GM21447 (cell line): ENCODE measurements at regions not wholly inside any gene's neighbourhood (a gene's known extent, or its start where the extent isn't known, plus 50 kb on each side); places are given as distances from the start of the nearest gene placed in this dataset.
"Not testable (repeated sequence)": the region's sequence is repeated elsewhere in the genome, so short reads cannot be mapped to it uniquely, and the experiment has no call there.

Experiments
- ATAC-seq: cut with Tn5 transposase; IDR thresholded peaks from one replicate; pipeline ENCODE4 v1.9.1; 2021; ENCODE audit not compliant: unreplicated experiment

- not testable (repeated sequence) for ATAC-seq
These were observed 141.1 kb upstream of the ZNF469 start for GRCh38 chr16:88241404-88242311.

DNA sequence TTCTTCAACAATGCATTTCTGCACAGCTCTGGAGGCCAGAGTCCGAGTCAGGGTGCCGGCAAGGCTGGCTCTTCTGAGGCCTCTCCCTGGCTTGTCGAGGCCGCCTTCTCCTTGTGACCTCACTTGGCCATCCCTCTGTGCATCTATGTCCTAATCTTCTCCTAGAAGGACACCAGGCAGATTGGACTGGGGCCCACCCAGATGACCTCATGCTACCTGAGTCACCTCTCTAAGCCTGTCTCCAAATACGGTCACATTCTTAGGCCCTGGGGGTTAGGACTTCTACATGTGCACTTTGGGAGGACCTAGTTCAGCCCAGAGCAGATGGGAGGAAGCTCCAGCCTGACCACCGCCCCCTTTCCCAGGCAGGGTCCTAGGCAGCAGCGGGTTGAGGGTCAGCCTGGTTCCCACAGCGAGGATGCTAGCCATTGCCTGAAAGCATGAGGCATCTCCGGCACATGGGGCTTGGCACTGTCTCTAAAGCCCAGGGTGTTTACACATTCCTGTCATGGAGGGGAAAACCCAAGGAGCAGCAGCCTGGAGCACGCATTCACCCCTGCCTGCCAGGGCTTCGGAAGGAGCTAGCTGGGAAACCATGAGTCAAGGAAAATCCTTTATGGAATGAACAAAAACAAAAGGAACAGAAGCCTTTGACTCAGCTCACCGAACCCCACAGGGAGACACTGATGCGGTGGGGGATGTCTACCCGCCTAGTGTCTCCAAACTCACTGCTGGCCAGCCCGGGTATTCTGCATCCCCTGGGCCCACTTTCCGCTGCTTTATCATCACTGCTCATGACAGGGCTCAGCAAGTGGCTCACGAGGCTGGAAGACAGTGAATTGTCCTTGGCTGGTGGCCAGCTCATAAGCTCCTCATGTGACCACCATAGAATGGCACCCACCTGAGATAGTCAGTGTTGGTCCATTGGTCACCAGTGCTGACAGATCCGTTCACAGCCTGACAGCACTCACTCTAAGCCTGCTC lies 140.2 kb upstream of the ZNF469 start:
- ATAC-seq: not testable (repeated sequence)

DNA sequence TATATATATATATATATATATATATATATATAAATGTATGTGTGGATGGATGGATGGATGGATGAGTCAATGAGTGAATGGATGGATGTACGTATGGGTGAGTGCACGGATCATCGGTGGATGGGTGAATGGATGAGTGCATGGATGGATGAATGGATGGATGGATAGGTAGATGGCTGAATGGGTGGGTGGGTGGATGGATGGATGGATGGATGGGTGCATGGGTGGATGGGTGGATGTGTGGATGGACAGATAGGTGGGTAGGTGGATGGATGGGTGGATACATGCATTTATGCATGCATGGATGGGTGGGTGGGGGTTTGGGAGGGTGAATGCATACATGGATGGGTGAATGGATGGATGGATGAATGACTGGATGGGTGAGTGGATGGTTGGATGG lies 138.8 kb upstream of the ZNF469 start:
- not testable (repeated sequence) for ATAC-seq

DNA sequence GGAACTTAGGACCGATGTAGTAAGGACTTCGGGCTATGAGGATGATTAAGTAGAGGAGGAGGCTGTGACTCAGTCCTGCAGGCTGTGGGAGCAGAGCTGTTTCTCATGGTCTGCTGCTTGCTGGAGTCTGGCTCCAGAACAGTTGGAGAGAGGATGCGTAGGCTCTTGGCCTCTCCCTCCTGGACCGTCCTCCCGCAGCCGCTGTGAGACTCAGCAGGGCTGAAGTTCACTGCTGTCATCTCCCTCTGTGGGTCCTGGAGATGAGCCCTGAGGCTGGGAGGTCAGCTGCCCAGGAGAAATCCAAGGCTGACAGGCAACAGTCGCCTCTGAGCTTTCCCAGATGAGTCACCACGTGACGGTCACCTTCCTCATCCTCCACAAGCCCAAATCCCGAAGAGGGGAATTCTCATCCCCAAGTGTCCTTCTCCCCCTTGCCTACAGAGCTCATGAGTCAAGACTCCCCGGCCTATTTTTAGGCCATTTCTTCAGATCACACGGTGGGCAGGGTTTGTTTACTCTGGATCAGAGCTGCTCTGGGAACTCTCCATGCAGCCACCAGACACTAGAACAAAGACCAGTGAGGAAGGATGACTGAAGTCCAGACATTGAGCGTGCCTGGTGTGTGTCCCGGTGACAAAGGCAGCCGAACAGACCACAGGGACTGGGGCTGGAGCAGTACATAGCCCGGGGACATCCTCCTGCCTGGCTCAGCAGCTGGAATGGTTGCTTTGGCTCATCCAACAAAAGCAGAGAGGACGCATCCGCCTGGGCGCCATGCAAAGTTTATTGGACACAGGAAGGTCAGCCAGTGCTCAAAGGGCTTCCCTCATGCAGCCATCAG lies 137.3 kb upstream of the ZNF469 start:
- not testable (repeated sequence) for ATAC-seq

DNA sequence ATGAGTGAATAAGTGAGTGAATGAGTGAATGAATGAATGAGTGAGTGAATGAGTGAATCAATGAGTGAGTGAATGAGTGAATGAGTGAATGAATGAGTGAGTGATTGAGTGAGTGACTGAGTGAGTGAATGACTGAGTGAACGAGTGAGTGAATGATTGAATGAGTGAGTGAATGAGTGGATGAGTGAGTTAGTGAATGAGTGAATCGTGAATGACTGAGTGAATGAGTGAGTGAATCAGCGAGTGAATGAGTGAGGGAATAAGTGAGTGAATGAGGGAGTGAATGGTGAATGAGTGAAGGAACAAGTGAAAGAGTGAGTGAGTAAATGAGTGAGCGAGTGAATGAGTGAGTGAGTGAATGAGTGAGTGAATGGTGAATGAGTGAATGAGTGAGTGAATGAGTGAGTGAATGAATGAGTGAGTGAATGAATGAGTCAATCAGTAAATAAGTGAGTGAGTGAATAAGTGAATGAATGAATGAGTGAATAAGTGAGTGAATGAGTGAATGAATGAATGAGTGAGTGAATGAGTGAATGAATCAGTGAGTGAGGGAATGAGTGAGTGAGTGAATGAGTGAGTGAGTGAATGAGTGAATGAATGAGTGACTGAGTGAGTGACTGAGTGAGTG lies 135.7 kb upstream of the ZNF469 start:
- ATAC-seq: not testable (repeated sequence)

- not testable (repeated sequence) for ATAC-seq
These were observed 135.2 kb upstream of the ZNF469 start for GRCh38 chr16:88247583-88247966.

GRCh38 chr16:88248761-88249160 lies 134.0 kb upstream of the ZNF469 start:
- ATAC-seq: not testable (repeated sequence)

- not testable (repeated sequence) for ATAC-seq
These were observed 132.4 kb upstream of the ZNF469 start for GRCh38 chr16:88250381-88250780.

GRCh38 chr16:88252057-88252794 lies 130.5 kb upstream of the ZNF469 start:
- ATAC-seq: not testable (repeated sequence)

GRCh38 chr16:88258141-88258540 lies 124.6 kb upstream of the ZNF469 start:
- not testable (repeated sequence) for ATAC-seq

- not testable (repeated sequence) for ATAC-seq
These were observed 123.8 kb upstream of the ZNF469 start for GRCh38 chr16:88258764-88259525.

DNA sequence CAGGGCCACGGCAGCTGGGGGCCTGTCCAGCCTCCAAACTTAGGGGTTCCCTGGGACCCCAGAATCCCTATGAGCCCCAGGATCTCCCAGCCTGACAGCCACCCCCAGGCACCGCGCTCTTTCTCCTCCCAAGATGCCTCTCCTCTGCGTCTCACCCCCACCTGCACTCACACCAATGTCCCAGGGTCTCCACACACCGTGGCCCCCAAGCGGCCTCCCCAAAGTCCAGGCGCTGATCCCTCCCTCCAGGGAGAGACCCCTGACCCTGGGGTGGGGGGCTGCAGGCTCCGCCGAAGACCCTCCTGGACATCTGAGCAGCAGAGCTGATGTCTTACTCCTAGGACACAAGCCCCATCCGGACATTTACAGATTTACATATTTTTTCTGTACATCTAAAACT lies 123.2 kb upstream of the ZNF469 start:
- ATAC-seq: not testable (repeated sequence)

- ATAC-seq: not testable (repeated sequence)
These were observed 122.6 kb upstream of the ZNF469 start for GRCh38 chr16:88260146-88260545.

DNA sequence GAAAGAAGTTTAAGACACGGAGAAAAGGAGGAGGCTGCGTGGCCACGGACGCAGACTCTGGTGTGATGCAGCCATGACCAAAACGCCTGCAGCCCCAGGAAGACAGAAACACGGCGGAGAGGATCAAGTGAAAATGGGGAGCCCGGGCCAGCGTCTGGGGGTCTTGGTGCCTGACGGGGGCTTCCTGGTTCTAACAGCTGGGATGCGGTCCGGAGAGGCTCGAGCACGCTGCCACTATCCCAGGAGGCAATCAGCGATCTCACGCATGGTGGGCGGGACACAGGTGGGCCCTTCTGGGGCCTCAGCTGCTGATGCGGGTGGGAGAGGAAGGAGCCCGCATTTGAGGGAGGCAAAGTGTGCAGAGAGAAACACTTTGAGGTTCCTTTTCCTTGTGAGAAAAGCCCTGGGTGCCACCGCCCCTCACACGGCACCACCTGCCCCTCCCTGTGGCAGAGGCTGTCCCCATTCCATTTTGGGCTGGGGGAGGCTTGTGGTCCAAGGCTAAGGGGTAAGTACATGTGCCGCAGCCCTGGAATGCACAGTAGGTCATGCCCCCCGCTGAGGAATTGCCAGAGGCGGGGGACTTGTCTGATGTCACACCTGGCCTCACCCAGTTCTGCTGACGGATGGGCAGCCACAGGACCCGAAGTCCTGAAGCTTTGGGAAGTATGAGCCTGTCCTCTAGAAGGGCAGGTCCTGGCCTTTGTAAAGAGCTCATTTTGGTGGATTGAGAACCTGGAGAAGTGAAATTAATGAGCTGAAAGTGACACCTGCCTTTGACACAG lies 121.7 kb upstream of the ZNF469 start:
- not testable (repeated sequence) for ATAC-seq

DNA sequence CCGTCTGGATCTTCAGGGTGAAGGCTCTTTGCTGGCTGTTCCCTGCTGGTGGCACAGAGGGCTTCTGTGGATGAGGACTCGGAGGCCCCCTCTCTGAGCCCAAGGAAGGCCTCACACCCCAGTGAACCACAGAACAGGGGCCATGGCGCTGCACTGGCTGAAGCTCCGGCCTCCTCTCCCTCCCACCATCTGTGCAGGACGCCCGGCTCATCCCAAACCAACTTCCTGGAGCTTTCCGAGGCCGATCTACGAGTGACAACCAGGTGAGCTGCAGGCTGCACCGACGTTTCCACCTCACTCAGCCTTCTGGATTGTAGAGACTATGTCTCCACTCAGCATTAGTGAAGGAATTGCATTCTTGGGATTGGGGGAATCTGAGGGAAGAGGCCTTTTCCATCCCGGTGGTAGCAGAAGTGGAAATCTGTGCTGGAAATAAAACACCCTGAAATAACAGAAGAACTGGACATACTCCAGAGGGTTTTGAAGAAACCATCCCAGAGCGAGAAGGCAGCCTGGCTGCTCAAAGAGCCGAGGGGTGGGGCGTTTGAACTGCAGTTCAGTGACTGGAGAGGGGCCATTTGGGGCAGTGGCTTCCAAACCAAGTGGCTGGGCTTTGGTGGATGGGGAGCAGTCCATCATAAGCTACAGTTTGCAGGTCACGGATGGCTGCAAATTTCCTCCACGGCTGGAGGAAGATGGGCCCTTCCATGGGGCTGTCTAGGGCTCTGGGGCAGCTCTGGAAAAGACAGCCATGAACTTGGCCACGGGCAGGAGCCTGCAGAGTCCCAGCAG lies 120.7 kb upstream of the ZNF469 start:
- ATAC-seq: not testable (repeated sequence)

DNA sequence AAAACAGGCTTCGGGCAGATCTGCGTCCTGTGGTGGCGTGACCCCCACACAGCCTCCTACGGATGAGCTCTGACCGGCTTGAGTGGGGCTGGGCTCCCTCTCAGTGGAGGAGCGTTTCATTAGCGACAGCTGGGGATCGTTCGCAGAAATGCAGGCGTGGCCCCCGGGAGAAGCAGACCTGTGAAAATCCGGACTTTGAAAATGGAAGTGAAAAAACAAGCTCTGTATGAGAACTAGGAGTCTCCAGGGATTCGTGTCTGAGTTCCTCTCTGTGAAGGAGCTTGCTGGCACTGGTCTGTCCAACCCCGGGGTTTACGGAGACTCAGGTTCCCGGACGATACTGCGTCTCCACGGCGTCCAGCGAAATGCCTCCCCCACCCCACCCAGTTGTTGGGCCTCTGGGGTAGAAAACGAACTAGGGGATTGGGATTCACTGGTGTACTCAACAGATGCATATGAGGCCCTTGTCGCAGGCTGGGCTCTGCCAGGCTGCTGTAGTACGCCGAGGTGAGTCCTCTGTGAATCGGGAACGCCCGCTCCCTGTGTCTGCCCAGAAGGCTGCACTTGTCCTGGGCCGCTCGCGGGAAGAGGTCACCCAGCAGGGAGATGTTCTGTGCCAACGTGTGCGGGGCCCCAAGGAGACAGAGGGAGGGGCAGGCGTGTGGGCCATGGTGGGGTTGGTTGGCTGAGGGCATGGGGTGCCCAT lies 119.7 kb upstream of the ZNF469 start:
- ATAC-seq: not testable (repeated sequence)
